ENCODE measurements at regions not wholly inside any gene's neighbourhood (a gene's known extent, or its start where the extent isn't known, plus 50 kb on each side); places are given as distances from the start of the nearest gene placed in this dataset.

GRCh38 chr20:22232473-22232872 lies 351.9 kb downstream of the FOXA2 start:
- TF ChIP-seq, protein P1, sequence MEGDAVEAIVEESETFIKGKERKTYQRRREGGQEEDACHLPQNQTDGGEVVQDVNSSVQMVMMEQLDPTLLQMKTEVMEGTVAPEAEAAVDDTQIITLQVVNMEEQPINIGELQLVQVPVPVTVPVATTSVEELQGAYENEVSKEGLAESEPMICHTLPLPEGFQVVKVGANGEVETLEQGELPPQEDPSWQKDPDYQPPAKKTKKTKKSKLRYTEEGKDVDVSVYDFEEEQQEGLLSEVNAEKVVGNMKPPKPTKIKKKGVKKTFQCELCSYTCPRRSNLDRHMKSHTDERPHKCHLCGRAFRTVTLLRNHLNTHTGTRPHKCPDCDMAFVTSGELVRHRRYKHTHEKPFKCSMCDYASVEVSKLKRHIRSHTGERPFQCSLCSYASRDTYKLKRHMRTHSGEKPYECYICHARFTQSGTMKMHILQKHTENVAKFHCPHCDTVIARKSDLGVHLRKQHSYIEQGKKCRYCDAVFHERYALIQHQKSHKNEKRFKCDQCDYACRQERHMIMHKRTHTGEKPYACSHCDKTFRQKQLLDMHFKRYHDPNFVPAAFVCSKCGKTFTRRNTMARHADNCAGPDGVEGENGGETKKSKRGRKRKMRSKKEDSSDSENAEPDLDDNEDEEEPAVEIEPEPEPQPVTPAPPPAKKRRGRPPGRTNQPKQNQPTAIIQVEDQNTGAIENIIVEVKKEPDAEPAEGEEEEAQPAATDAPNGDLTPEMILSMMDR (IDR thresholded peaks at IDR 0.05; ENCODE audit: insufficient read depth, low read length, poor library complexity, severe bottlenecking) = no peak
- no peak for TF ChIP-seq EZH2phosphoT487 (conservative IDR thresholded peaks at IDR 0.05; ENCODE audit: low read length)
